ENCODE measurements at regions not wholly inside any gene's neighbourhood (a gene's known extent, or its start where the extent isn't known, plus 50 kb on each side); places are given as distances from the start of the nearest gene placed in this dataset.

- H3K9me3 Mint-ChIP-seq: peaks cover 6% of the 10 kb centered on the region
- H3K36me3 Mint-ChIP-seq: peaks cover 28% of the 10 kb centered on the region
- no peak overlapping the region for H3K4me3 Mint-ChIP-seq
- no peak for DNase-seq (ENCODE audit: extremely low spot score, unreplicated experiment)
- peak overlapping the region; percentile 38 for H3K27ac Mint-ChIP-seq
- TF ChIP-seq CTCF (conservative IDR thresholded peaks at IDR 0.05): no peak
- H3K27me3 Mint-ChIP-seq: no peaks in the 10 kb centered on the region
- peaks cover 38% of the 10 kb centered on the region for H3K4me1 Mint-ChIP-seq (ENCODE audit: unreplicated experiment)
Measured at GRCh38 chr14:71687166-71687831, 244.9 kb upstream of the RGS6 start.

GRCh38 chr14:71688576-71688975, 243.7 kb upstream of the RGS6 start:
- TF ChIP-seq CTCF (conservative IDR thresholded peaks at IDR 0.05): no peak
- Mint-ChIP-seq H3K9me3 (peaks cover 6% of the 10 kb centered on the region), H3K27me3 (no peaks in the 10 kb centered on the region), H3K36me3 (peaks cover 28% of the 10 kb centered on the region), H3K4me1 (ENCODE audit: unreplicated experiment) (peaks cover 41% of the 10 kb centered on the region), H3K4me3 (peak overlapping the region; percentile 6), H3K27ac (peak overlapping the region; percentile 73)
- DNase-seq (ENCODE audit: extremely low spot score, unreplicated experiment): no peak

GRCh38 chr14:71690478-71690877, 241.8 kb upstream of the RGS6 start:
- DNase-seq (ENCODE audit: extremely low spot score, unreplicated experiment): no peak
- Mint-ChIP-seq H3K27me3 (no peaks in the 10 kb centered on the region), H3K9me3 (peaks cover 6% of the 10 kb centered on the region), H3K4me1 (ENCODE audit: unreplicated experiment) (peaks cover 51% of the 10 kb centered on the region), H3K4me3 (no peak overlapping the region), H3K27ac (no peak overlapping the region), H3K36me3 (peaks cover 23% of the 10 kb centered on the region)
- TF ChIP-seq CTCF (conservative IDR thresholded peaks at IDR 0.05): no peak

GRCh38 chr14:71692496-71692895, 239.7 kb upstream of the RGS6 start:
- no peaks in the 10 kb centered on the region for H3K27me3 Mint-ChIP-seq
- H3K9me3 Mint-ChIP-seq: peaks cover 6% of the 10 kb centered on the region
- TF ChIP-seq CTCF (conservative IDR thresholded peaks at IDR 0.05): no peak
- no peak overlapping the region for H3K27ac Mint-ChIP-seq
- no peak for DNase-seq (ENCODE audit: extremely low spot score, unreplicated experiment)
- no peak overlapping the region for H3K4me3 Mint-ChIP-seq
- H3K36me3 Mint-ChIP-seq: peaks cover 16% of the 10 kb centered on the region
- peaks cover 46% of the 10 kb centered on the region for H3K4me1 Mint-ChIP-seq (ENCODE audit: unreplicated experiment)

GRCh38 chr14:71693381-71693780, 238.8 kb upstream of the RGS6 start:
- Mint-ChIP-seq H3K4me1 (ENCODE audit: unreplicated experiment) (peaks cover 42% of the 10 kb centered on the region), H3K4me3 (no peak overlapping the region), H3K9me3 (peaks cover 6% of the 10 kb centered on the region), H3K36me3 (peaks cover 15% of the 10 kb centered on the region), H3K27ac (no peak overlapping the region), H3K27me3 (no peaks in the 10 kb centered on the region)
- TF ChIP-seq CTCF (conservative IDR thresholded peaks at IDR 0.05): no peak
- no peak for DNase-seq (ENCODE audit: extremely low spot score, unreplicated experiment)

Measured in type B pancreatic cell (in vitro differentiated cells).